GM19463 (cell line): ENCODE measurements at regions not wholly inside any gene's neighbourhood (a gene's known extent, or its start where the extent isn't known, plus 50 kb on each side); places are given as distances from the start of the nearest gene placed in this dataset.
"Not testable (repeated sequence)": the region's sequence is repeated elsewhere in the genome, so short reads cannot be mapped to it uniquely, and the experiment has no call there.

Experiments
- ATAC-seq: cut with Tn5 transposase; IDR thresholded peaks from one replicate; pipeline ENCODE4 v1.9.1; 2021; ENCODE audit warnings: mild to moderate bottlenecking, moderate library complexity; ENCODE audit not compliant: unreplicated experiment

GRCh38 chr2:179385756-179386155 lies 121.1 kb upstream of the SESTD1 start:
- ATAC-seq = not testable (repeated sequence)

- ATAC-seq = no peak
These were observed 119.3 kb upstream of the SESTD1 start for GRCh38 chr2:179383975-179384374.

- ATAC-seq = no peak
These were observed 112.7 kb upstream of the SESTD1 start for GRCh38 chr2:179377296-179377695.

- no peak for ATAC-seq
These were observed 112.2 kb upstream of the SESTD1 start for GRCh38 chr2:179376881-179377280.

- no peak for ATAC-seq
These were observed 109.2 kb upstream of the SESTD1 start for GRCh38 chr2:179373816-179374215.

GRCh38 chr2:179365561-179365960 lies 100.9 kb upstream of the SESTD1 start:
- ATAC-seq = not testable (repeated sequence)

- no peak for ATAC-seq
These were observed 91.2 kb upstream of the SESTD1 start for GRCh38 chr2:179355881-179356280.

GRCh38 chr2:179354739-179355537 lies 90.3 kb upstream of the SESTD1 start:
- ATAC-seq = no peak

GRCh38 chr2:179354296-179354695 lies 89.7 kb upstream of the SESTD1 start:
- no peak for ATAC-seq

- ATAC-seq = no peak
These were observed 87.5 kb upstream of the SESTD1 start for GRCh38 chr2:179352181-179352580.

- no peak for ATAC-seq
These were observed 86.4 kb upstream of the SESTD1 start for GRCh38 chr2:179351057-179351456.

GRCh38 chr2:179349670-179350303 lies 85.2 kb upstream of the SESTD1 start:
- ATAC-seq = peak; percentile 43

- ATAC-seq = no peak
These were observed 84.3 kb upstream of the SESTD1 start for GRCh38 chr2:179348906-179349305.

GRCh38 chr2:179344970-179345369 lies 80.3 kb upstream of the SESTD1 start:
- no peak for ATAC-seq

GRCh38 chr2:179344280-179344964 lies 79.8 kb upstream of the SESTD1 start:
- no peak for ATAC-seq

GRCh38 chr2:179343945-179344279 lies 79.3 kb upstream of the SESTD1 start:
- no peak for ATAC-seq

GRCh38 chr2:179341152-179341866 lies 76.7 kb upstream of the SESTD1 start:
- ATAC-seq = no peak

- no peak for ATAC-seq
These were observed 76.0 kb upstream of the SESTD1 start for GRCh38 chr2:179340678-179341077.

- no peak for ATAC-seq
These were observed 74.0 kb upstream of the SESTD1 start for GRCh38 chr2:179338681-179339080.

GRCh38 chr2:179336782-179337534 lies 72.3 kb upstream of the SESTD1 start:
- ATAC-seq = no peak

GRCh38 chr2:179335732-179336131 lies 71.1 kb upstream of the SESTD1 start:
- ATAC-seq = no peak
